ENCODE measurements at regions not wholly inside any gene's neighbourhood (a gene's known extent, or its start where the extent isn't known, plus 50 kb on each side); places are given as distances from the start of the nearest gene placed in this dataset.

GRCh38 chr13:47121092-47121763, 224.4 kb upstream of the HTR2A start:
- no peak for DNase-seq (ENCODE audit: low read depth, low spot score)
- Histone ChIP-seq H3K9me3 (ENCODE audit: insufficient read depth, low read length) (no peaks in the 10 kb centered on the region), H3K4me3 (ENCODE audit: insufficient read length, low read depth) (no peak overlapping the region), H3K4me1 (ENCODE audit: insufficient read depth, insufficient read length) (no peaks in the 10 kb centered on the region), H3K9ac (ENCODE audit: insufficient read length, low read depth) (no peak overlapping the region), H3K27me3 (ENCODE audit: insufficient read depth, insufficient read length) (no peaks in the 10 kb centered on the region), H3K36me3 (ENCODE audit: insufficient read depth, insufficient read length, low read length) (no peaks in the 10 kb centered on the region)
- TF ChIP-seq ZNF274 (IDR thresholded peaks at IDR 0.05; ENCODE audit: low read depth, low read length) (no peak), SUZ12 (IDR thresholded peaks at IDR 0.05; ENCODE audit: extremely low read depth, insufficient read depth, insufficient read length) (no peak), YY1 (IDR thresholded peaks at IDR 0.05; ENCODE audit: insufficient read depth, insufficient read length) (no peak)

GRCh38 chr13:47120282-47120681, 223.4 kb upstream of the HTR2A start:
- no peaks in the 10 kb centered on the region for H3K4me1 ChIP-seq (ENCODE audit: insufficient read depth, insufficient read length)
- no peak overlapping the region for H3K9ac ChIP-seq (ENCODE audit: insufficient read length, low read depth)
- H3K27me3 ChIP-seq (ENCODE audit: insufficient read depth, insufficient read length): no peaks in the 10 kb centered on the region
- H3K4me3 ChIP-seq (ENCODE audit: insufficient read length, low read depth): no peak overlapping the region
- no peaks in the 10 kb centered on the region for H3K36me3 ChIP-seq (ENCODE audit: insufficient read depth, insufficient read length, low read length)
- no peak for TF ChIP-seq ZNF274 (IDR thresholded peaks at IDR 0.05; ENCODE audit: low read depth, low read length)
- no peak for TF ChIP-seq SUZ12 (IDR thresholded peaks at IDR 0.05; ENCODE audit: extremely low read depth, insufficient read depth, insufficient read length)
- TF ChIP-seq YY1 (IDR thresholded peaks at IDR 0.05; ENCODE audit: insufficient read depth, insufficient read length): no peak
- DNase-seq (ENCODE audit: low read depth, low spot score): no peak
- H3K9me3 ChIP-seq (ENCODE audit: insufficient read depth, low read length): no peaks in the 10 kb centered on the region

DNA sequence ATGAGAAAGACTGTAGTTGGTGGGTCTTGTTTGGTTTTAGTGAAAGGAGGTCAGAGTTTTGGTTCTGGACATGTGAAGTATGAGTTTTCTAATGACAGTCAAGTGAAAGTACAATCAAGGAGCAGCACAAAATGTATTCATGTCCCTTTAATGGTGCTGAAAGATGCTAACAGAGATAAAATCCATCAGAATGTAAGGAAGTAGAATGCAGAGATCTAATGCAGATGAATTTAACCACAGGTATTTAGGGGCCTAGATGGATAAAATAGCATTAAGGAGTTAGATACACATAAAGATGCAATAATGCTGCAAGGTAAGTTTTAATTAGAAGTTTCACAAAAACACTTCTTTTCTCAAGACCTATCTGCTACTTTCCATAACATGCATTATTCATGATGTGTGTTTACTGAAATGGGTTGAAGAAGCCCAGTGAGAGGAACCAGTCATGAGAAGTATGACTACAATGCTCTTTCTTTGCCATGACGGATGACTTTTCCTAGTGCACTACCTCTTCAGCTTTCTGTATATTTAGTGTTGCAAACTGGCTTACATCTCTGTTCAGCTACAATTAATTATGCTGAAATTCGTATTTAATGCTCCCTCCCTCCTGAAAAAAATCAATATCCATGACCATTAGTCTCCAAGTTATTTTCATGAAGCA, 222.9 kb upstream of the HTR2A start:
- Histone ChIP-seq H3K27me3 (ENCODE audit: insufficient read depth, insufficient read length) (no peaks in the 10 kb centered on the region), H3K4me1 (ENCODE audit: insufficient read depth, insufficient read length) (no peaks in the 10 kb centered on the region), H3K9ac (ENCODE audit: insufficient read length, low read depth) (no peak overlapping the region), H3K9me3 (ENCODE audit: insufficient read depth, low read length) (no peaks in the 10 kb centered on the region), H3K4me3 (ENCODE audit: insufficient read length, low read depth) (no peak overlapping the region), H3K36me3 (ENCODE audit: insufficient read depth, insufficient read length, low read length) (no peaks in the 10 kb centered on the region)
- no peak for DNase-seq (ENCODE audit: low read depth, low spot score)
- no peak for TF ChIP-seq SUZ12 (IDR thresholded peaks at IDR 0.05; ENCODE audit: extremely low read depth, insufficient read depth, insufficient read length)
- no peak for TF ChIP-seq ZNF274 (IDR thresholded peaks at IDR 0.05; ENCODE audit: low read depth, low read length)
- no peak for TF ChIP-seq YY1 (IDR thresholded peaks at IDR 0.05; ENCODE audit: insufficient read depth, insufficient read length)

GRCh38 chr13:47117268-47117667, 220.4 kb upstream of the HTR2A start:
- no peaks in the 10 kb centered on the region for H3K4me1 ChIP-seq (ENCODE audit: insufficient read depth, insufficient read length)
- DNase-seq (ENCODE audit: low read depth, low spot score): no peak

GRCh38 chr13:47114030-47114429, 217.2 kb upstream of the HTR2A start:
- no peak for DNase-seq (ENCODE audit: low read depth, low spot score)
- Histone ChIP-seq H3K9me3 (ENCODE audit: insufficient read depth, low read length) (peaks cover 18% of the 10 kb centered on the region; the same call in 1 of the 2 replicates), H3K9ac (ENCODE audit: insufficient read length, low read depth) (no peak overlapping the region), H3K27me3 (ENCODE audit: insufficient read depth, insufficient read length) (no peaks in the 10 kb centered on the region), H3K36me3 (ENCODE audit: insufficient read depth, insufficient read length, low read length) (no peaks in the 10 kb centered on the region), H3K4me3 (ENCODE audit: insufficient read length, low read depth) (no peak overlapping the region), H3K4me1 (ENCODE audit: insufficient read depth, insufficient read length) (peaks cover 3% of the 10 kb centered on the region)
- TF ChIP-seq YY1 (IDR thresholded peaks at IDR 0.05; ENCODE audit: insufficient read depth, insufficient read length): no peak
- no peak for TF ChIP-seq SUZ12 (IDR thresholded peaks at IDR 0.05; ENCODE audit: extremely low read depth, insufficient read depth, insufficient read length)
- TF ChIP-seq ZNF274 (IDR thresholded peaks at IDR 0.05; ENCODE audit: low read depth, low read length): no peak

More at GRCh38 chr13:47117268-47117667, 220.4 kb upstream of the HTR2A start:
- no peaks in the 10 kb centered on the region for H3K27me3 ChIP-seq (ENCODE audit: insufficient read depth, insufficient read length)
- H3K9ac ChIP-seq (ENCODE audit: insufficient read length, low read depth): no peak overlapping the region
- no peak overlapping the region for H3K4me3 ChIP-seq (ENCODE audit: insufficient read length, low read depth)
- no peaks in the 10 kb centered on the region for H3K9me3 ChIP-seq (ENCODE audit: insufficient read depth, low read length)
- no peaks in the 10 kb centered on the region for H3K36me3 ChIP-seq (ENCODE audit: insufficient read depth, insufficient read length, low read length)
- TF ChIP-seq ZNF274 (IDR thresholded peaks at IDR 0.05; ENCODE audit: low read depth, low read length) (no peak), YY1 (IDR thresholded peaks at IDR 0.05; ENCODE audit: insufficient read depth, insufficient read length) (no peak), SUZ12 (IDR thresholded peaks at IDR 0.05; ENCODE audit: extremely low read depth, insufficient read depth, insufficient read length) (no peak)

DNA sequence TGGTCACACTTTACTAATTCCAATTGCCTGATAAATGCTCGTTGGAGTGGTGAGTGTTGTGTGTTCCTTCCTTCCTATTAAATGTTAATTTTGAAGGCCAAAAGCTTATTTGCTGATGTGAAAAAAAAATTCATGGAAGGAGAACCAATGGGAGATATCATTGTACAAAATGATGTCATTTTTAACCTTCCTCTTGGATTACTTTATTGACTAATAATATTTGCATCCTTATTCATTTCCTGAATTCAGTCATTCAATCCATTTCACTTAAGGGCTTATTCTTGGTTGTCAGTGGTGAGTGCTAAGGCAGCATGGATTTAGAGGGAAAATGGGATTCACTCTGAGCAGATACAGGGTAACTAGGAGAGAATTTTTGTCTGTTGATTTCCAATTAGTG, 216.0 kb upstream of the HTR2A start:
- Histone ChIP-seq H3K9me3 (ENCODE audit: insufficient read depth, low read length) (peaks cover 19% of the 10 kb centered on the region; the same call in 1 of the 2 replicates), H3K4me3 (ENCODE audit: insufficient read length, low read depth) (no peak overlapping the region), H3K9ac (ENCODE audit: insufficient read length, low read depth) (no peak overlapping the region), H3K4me1 (ENCODE audit: insufficient read depth, insufficient read length) (peaks cover 3% of the 10 kb centered on the region), H3K27me3 (ENCODE audit: insufficient read depth, insufficient read length) (no peaks in the 10 kb centered on the region), H3K36me3 (ENCODE audit: insufficient read depth, insufficient read length, low read length) (no peaks in the 10 kb centered on the region)
- no peak for DNase-seq (ENCODE audit: low read depth, low spot score)
- TF ChIP-seq SUZ12 (IDR thresholded peaks at IDR 0.05; ENCODE audit: extremely low read depth, insufficient read depth, insufficient read length) (no peak), YY1 (IDR thresholded peaks at IDR 0.05; ENCODE audit: insufficient read depth, insufficient read length) (no peak), ZNF274 (IDR thresholded peaks at IDR 0.05; ENCODE audit: low read depth, low read length) (no peak)

DNA sequence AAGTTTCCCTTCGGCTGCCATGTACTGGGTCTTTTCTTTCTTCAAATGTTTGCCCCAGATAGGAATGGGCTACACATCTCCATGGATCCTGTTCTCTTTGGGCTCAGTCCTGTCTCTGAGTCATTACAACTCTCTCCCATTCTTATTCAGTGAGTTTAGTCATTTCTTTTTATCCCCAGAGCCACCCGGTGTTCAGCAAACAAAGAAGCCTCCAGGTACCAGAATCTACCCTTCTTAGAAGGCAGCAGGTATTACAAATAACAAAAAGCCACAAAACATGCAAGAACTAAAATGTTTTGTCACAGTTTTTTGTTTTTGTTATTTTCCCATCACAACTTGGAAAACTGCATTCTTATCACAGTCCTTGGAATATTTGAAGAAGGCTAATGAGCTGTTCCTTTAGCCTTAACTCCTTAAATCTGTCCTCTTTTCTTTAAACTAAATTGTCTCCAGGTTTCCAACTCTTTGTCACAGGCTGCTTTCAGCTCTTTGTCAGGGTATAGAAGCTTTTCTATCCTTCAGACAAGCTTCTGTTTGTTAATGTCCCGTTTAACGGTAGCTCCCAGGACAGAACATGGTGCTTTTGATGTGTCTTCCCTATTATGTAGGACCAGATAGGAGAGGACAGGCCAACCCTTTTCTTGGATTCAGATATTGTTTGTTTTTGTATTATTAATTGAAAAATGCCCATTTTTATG, 215.5 kb upstream of the HTR2A start:
- peaks cover 19% of the 10 kb centered on the region; the same call in 1 of the 2 replicates for H3K9me3 ChIP-seq (ENCODE audit: insufficient read depth, low read length)
- no peak overlapping the region for H3K4me3 ChIP-seq (ENCODE audit: insufficient read length, low read depth)
- H3K36me3 ChIP-seq (ENCODE audit: insufficient read depth, insufficient read length, low read length): no peaks in the 10 kb centered on the region
- no peaks in the 10 kb centered on the region for H3K27me3 ChIP-seq (ENCODE audit: insufficient read depth, insufficient read length)
- no peak for TF ChIP-seq ZNF274 (IDR thresholded peaks at IDR 0.05; ENCODE audit: low read depth, low read length)
- no peak for TF ChIP-seq SUZ12 (IDR thresholded peaks at IDR 0.05; ENCODE audit: extremely low read depth, insufficient read depth, insufficient read length)
- no peak for TF ChIP-seq YY1 (IDR thresholded peaks at IDR 0.05; ENCODE audit: insufficient read depth, insufficient read length)
- H3K4me1 ChIP-seq (ENCODE audit: insufficient read depth, insufficient read length): peaks cover 3% of the 10 kb centered on the region
- no peak overlapping the region for H3K9ac ChIP-seq (ENCODE audit: insufficient read length, low read depth)
- DNase-seq (ENCODE audit: low read depth, low spot score): peak; percentile 59
